Tibial nerve (tissue), 4 donors: ENCODE measurements at regions not wholly inside any gene's neighbourhood (a gene's known extent, or its start where the extent isn't known, plus 50 kb on each side); places are given as distances from the start of the nearest gene placed in this dataset.

ENCODE experiments used
- DNase-seq, 2 donors: peaks; one replicate each; pipeline ENCODE4 v3.0.0-alpha.2; 2019; ENCODE audit warnings: low spot score in 2 of 2
- H3K27ac ChIP-seq, 4 donors: fragments of 200-600 bp; sonication (generic) in 3 of 4; one replicate each; pipeline ENCODE4 v1.5.1; 2017 to 2019; ENCODE audit warnings: mild to moderate bottlenecking in 1 of 4
- H3K27me3 ChIP-seq, 2 donors: fragments of 200-600 bp; sonication (generic) in 1 of 2; one replicate each; pipeline versions ENCODE4 v1.5.1 to v1.6.0; 2017 to 2019
- H3K36me3 ChIP-seq, 3 donors: fragments of 200-600 bp; sonication (generic); one replicate each; pipeline ENCODE4 v1.5.1; 2018 to 2019
- H3K4me1 ChIP-seq, 4 donors: fragments of 200-600 bp; sonication (generic) in 3 of 4; one replicate each; pipeline ENCODE4 v1.5.1; 2017 to 2019
- H3K4me3 ChIP-seq, 4 donors: fragments of 200-600 bp; sonication (generic) in 3 of 4; one replicate each; pipeline ENCODE4 v1.5.1; 2017 to 2019; ENCODE audit warnings: mild to moderate bottlenecking in 1 of 4, moderate library complexity in 1 of 4
- H3K9me3 ChIP-seq, 4 donors: fragments of 200-600 bp; sonication (generic) in 3 of 4; one replicate each; pipeline ENCODE4 v1.5.1; 2017 to 2019
- EP300 ChIP-seq, 2 donors: sonication (generic); formaldehyde crosslinking; IDR thresholded peaks; one replicate each; pipeline ENCODE4 v1.6.1; 2017; ENCODE audit warnings: antibody characterized with exemption in 2 of 2, mild to moderate bottlenecking in 1 of 2
- POLR2A ChIP-seq, 2 donors: fragments of 450-650 bp; IDR thresholded peaks; one replicate each; pipeline ENCODE4 v1.6.1; 2017; ENCODE audit warnings: antibody characterized with exemption in 2 of 2, mild to moderate bottlenecking in 2 of 2, moderate library complexity in 2 of 2
- WGBS, 2 donors: methylation state at CpG; one replicate each; pipeline ENCODE4 v1.1.5; 2018; 5-methylcytosine and 5-hydroxymethylcytosine counted together
- TF ChIP-seq, protein P1 (sequence below), 5 experiments: fragments of 200-600 bp in 3 of 5; fragments of 450-650 bp in 2 of 5; sonication (generic) in 3 of 5; IDR thresholded peaks; one replicate each; pipeline ENCODE4 v1.5.1; 2016 to 2019; ENCODE audit warnings: antibody characterized with exemption in 5 of 5, mild to moderate bottlenecking in 3 of 5, moderate library complexity in 2 of 5

DNA sequence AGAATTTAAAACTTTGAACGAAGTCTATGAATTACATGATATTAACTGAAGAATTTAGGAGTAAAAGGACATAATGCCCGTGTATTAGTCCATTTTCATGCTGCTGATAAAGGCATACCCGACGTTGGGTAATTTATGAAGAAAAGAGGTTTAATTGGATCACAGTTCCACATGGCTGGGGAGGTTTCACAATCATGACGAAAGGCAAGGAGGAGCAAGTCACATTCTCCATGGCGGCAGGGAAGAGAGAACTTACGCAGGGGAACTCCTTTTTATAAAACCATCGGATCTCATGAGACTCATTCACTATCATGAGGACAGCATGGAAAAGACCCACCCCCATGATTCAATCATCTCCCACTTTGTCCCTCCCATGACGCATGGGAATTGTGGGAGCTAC is 210.6 kb downstream of the CD83 start:
- no peaks in the 10 kb centered on the region for H3K36me3 ChIP-seq
- no peak overlapping the region for H3K27ac ChIP-seq
- 92 to 93% methylated on average over 9 of the region's 9 CpGs for WGBS, 2 donors
- TF ChIP-seq, protein P1, sequence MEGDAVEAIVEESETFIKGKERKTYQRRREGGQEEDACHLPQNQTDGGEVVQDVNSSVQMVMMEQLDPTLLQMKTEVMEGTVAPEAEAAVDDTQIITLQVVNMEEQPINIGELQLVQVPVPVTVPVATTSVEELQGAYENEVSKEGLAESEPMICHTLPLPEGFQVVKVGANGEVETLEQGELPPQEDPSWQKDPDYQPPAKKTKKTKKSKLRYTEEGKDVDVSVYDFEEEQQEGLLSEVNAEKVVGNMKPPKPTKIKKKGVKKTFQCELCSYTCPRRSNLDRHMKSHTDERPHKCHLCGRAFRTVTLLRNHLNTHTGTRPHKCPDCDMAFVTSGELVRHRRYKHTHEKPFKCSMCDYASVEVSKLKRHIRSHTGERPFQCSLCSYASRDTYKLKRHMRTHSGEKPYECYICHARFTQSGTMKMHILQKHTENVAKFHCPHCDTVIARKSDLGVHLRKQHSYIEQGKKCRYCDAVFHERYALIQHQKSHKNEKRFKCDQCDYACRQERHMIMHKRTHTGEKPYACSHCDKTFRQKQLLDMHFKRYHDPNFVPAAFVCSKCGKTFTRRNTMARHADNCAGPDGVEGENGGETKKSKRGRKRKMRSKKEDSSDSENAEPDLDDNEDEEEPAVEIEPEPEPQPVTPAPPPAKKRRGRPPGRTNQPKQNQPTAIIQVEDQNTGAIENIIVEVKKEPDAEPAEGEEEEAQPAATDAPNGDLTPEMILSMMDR (IDR thresholded peaks at IDR 0.05) = no peak
- TF ChIP-seq POLR2A (IDR thresholded peaks at IDR 0.05) (no peak), EP300 (IDR thresholded peaks at IDR 0.05) (no peak)
- H3K9me3 ChIP-seq = no peaks in the 10 kb centered on the region
- H3K27me3 ChIP-seq = no peaks in the 10 kb centered on the region
- no peak for DNase-seq
- no peaks in the 10 kb centered on the region for H3K4me1 ChIP-seq
- no peak overlapping the region for H3K4me3 ChIP-seq

GRCh38 chr6:14333556-14334305 is 216.2 kb downstream of the CD83 start:
- no peak for DNase-seq
- no peak for TF ChIP-seq POLR2A (IDR thresholded peaks at IDR 0.05)
- no peak for TF ChIP-seq EP300 (IDR thresholded peaks at IDR 0.05)
- TF ChIP-seq, protein P1 (IDR thresholded peaks at IDR 0.05) = no peak
- no peak overlapping the region for H3K27ac ChIP-seq
- 39 to 50% methylated on average over 5 of the region's 5 CpGs for WGBS, 2 donors
- H3K4me1 ChIP-seq = peaks cover 0 to 4% (median 2%) of the 10 kb centered on the region in 4 donors
- no peaks in the 10 kb centered on the region for H3K9me3 ChIP-seq
- H3K27me3 ChIP-seq = no peaks in the 10 kb centered on the region
- no peak overlapping the region for H3K4me3 ChIP-seq
- no peaks in the 10 kb centered on the region for H3K36me3 ChIP-seq

GRCh38 chr6:14335071-14335470 is 217.5 kb downstream of the CD83 start:
- Histone ChIP-seq H3K27me3 (no peaks in the 10 kb centered on the region), H3K4me1 (peaks cover 0 to 10% (median 2%) of the 10 kb centered on the region in 4 donors), H3K36me3 (no peaks in the 10 kb centered on the region), H3K9me3 (no peaks in the 10 kb centered on the region), H3K27ac (no peak overlapping the region), H3K4me3 (no peak overlapping the region)
- no peak for DNase-seq
- WGBS, 2 donors = 82 to 85% methylated on average over 2 of the region's 2 CpGs
- TF ChIP-seq EP300 (IDR thresholded peaks at IDR 0.05) (no peak), POLR2A (IDR thresholded peaks at IDR 0.05) (no peak)
- TF ChIP-seq, protein P1 (IDR thresholded peaks at IDR 0.05) = no peak

DNA sequence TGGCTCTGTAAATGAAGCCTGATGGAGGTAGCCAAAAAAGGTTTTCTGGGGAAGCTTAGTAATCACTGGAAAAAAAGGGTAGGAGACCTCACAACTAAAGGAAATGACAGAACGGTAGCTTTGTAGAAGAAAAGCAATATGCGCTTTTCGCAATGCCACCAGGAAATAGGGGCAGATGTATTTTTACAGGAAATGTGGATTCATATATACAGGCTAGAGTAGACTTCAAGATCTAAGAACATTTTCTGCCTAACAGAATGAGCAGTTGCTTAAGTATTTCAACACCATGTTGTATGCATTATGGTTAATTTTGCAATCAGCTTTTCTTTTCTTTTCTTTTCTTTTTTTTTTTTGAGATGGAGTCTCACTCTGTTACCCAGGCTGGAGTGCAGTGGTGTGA is 219.6 kb downstream of the CD83 start:
- Histone ChIP-seq H3K9me3 (no peaks in the 10 kb centered on the region), H3K36me3 (no peaks in the 10 kb centered on the region), H3K27ac (no peak overlapping the region), H3K4me1 (peaks cover 0 to 10% (median 2%) of the 10 kb centered on the region in 4 donors), H3K27me3 (no peaks in the 10 kb centered on the region), H3K4me3 (no peak overlapping the region)
- DNase-seq = no peak
- WGBS, 2 donors = 88 to 90% methylated on average over 3 of the region's 3 CpGs
- TF ChIP-seq EP300 (IDR thresholded peaks at IDR 0.05) (peak; percentile 31 to 43), POLR2A (IDR thresholded peaks at IDR 0.05) (no peak)
- TF ChIP-seq, protein P1 (IDR thresholded peaks at IDR 0.05) = no peak

GRCh38 chr6:14339172-14339571 is 221.6 kb downstream of the CD83 start:
- no peak overlapping the region for H3K27ac ChIP-seq
- no peaks in the 10 kb centered on the region for H3K9me3 ChIP-seq
- no peak for DNase-seq
- no peaks in the 10 kb centered on the region for H3K36me3 ChIP-seq
- H3K4me3 ChIP-seq = no peak overlapping the region
- H3K27me3 ChIP-seq = no peaks in the 10 kb centered on the region
- peaks cover 0 to 6% (median under 1%) of the 10 kb centered on the region in 4 donors for H3K4me1 ChIP-seq
- 90 to 97% methylated on average over 1 of the region's 1 CpG for WGBS, 2 donors
- TF ChIP-seq EP300 (IDR thresholded peaks at IDR 0.05) (no peak), POLR2A (IDR thresholded peaks at IDR 0.05) (no peak)
- TF ChIP-seq, protein P1 (IDR thresholded peaks at IDR 0.05) = no peak
